PC-9 (cell line): ENCODE measurements at regions not wholly inside any gene's neighbourhood (a gene's known extent, or its start where the extent isn't known, plus 50 kb on each side); places are given as distances from the start of the nearest gene placed in this dataset.

Source experiments
- BruUV-seq: library from RNA; stranded (reverse); fragments of 400-500 nt; replicated peaks from 2 replicates; lab custom pipeline; 2021; lab: Mats Ljungman, UMichigan
- CTCF ChIA-PET: fragments of 300-600 bp; sonication (Branson Sonifier 250); formaldehyde crosslinking; loops from one replicate; lab custom pipeline; 2022; ENCODE audit warnings: antibody characterized with exemption; lab: Charles Lee
- POLR2A ChIA-PET: fragments of 300-600 bp; sonication (Branson Sonifier 250); formaldehyde crosslinking; loops from one replicate; lab custom pipeline; 2022; ENCODE audit warnings: antibody characterized with exemption; ENCODE audit not compliant: unreplicated experiment; lab: Charles Lee
- DNase-seq, 2 experiments: peaks; one replicate each; pipeline versions ENCODE4 v3.0.0 to v3.0.0-alpha.2; 2015 to 2022; ENCODE audit warnings: mixed read lengths in 1 of 2
- H2AFZ ChIP-seq: fragments of 200-600 bp; sonication (generic); 2 replicates; pipeline ENCODE4 v1.8.1; 2017; ENCODE audit warnings: antibody characterized with exemption
- H3F3A ChIP-seq: fragments of 200-600 bp; sonication (generic); 2 replicates; pipeline ENCODE4 v1.8.1; 2017; ENCODE audit warnings: antibody characterized with exemption, mild to moderate bottlenecking, low read depth; ENCODE audit not compliant: insufficient read depth
- H3K27ac ChIP-seq: fragments of 200-600 bp; sonication (generic); 2 replicates; pipeline ENCODE4 v1.6.1; 2016; ENCODE audit warnings: mixed run types
- H3K27me3 ChIP-seq: fragments of 200-600 bp; sonication (generic); 2 replicates; pipeline ENCODE4 v1.6.1; 2016; ENCODE audit warnings: low read depth, mixed run types; ENCODE audit not compliant: insufficient read depth
- H3K36me3 ChIP-seq: fragments of 200-600 bp; sonication (generic); 2 replicates; pipeline ENCODE4 v1.6.1; 2016; ENCODE audit warnings: low read depth, mixed run types
- H3K4me1 ChIP-seq: fragments of 200-600 bp; sonication (generic); replicated peaks from 2 replicates; pipeline ENCODE4 v1.6.1; 2016; ENCODE audit warnings: mixed run types; ENCODE audit not compliant: insufficient read depth
- H3K4me2 ChIP-seq: fragments of 200-600 bp; sonication (generic); 2 replicates; pipeline ENCODE4 v1.6.1; 2017; ENCODE audit warnings: mixed run types
- H3K4me3 ChIP-seq: fragments of 200-600 bp; sonication (generic); 2 replicates; pipeline ENCODE4 v1.6.1; 2016; ENCODE audit warnings: mixed run types
- H3K79me2 ChIP-seq: fragments of 200-600 bp; sonication (generic); 2 replicates; pipeline ENCODE4 v1.6.1; 2017; ENCODE audit warnings: low read depth, mixed run types
- H3K9me2 ChIP-seq: fragments of 200-600 bp; sonication (generic); 2 replicates; pipeline ENCODE4 v1.8.1; 2017; ENCODE audit warnings: mild to moderate bottlenecking; ENCODE audit not compliant: insufficient read depth
- H3K9me3 ChIP-seq: fragments of 200-600 bp; sonication (generic); 2 replicates; pipeline ENCODE4 v1.8.1; 2016; ENCODE audit warnings: low read depth; ENCODE audit not compliant: insufficient read depth
- H4K20me1 ChIP-seq: fragments of 200-600 bp; sonication (generic); 2 replicates; pipeline ENCODE4 v1.8.1; 2017; ENCODE audit not compliant: insufficient read depth
- CTCF ChIP-seq: fragments of 200-600 bp; sonication (generic); conservative IDR thresholded peaks from 2 replicates; pipeline ENCODE4 v1.6.1; 2017; ENCODE audit warnings: mixed run types, antibody characterized with exemption, mild to moderate bottlenecking, moderate library complexity
- EZH2 ChIP-seq: fragments of 200-600 bp; sonication (generic); IDR thresholded peaks from 2 replicates; pipeline ENCODE4 v1.8.0; 2017; ENCODE audit warnings: antibody characterized with exemption, low read depth
- intact Hi-C: fragments of 100-400 bp; cut with micrococcal nuclease; formaldehyde crosslinking; loops from one replicate; pipeline ENCODE4 v1.10.0; 2022; ENCODE audit not compliant: unreplicated experiment

- no peaks in the 10 kb centered on the region for H3K9me2 ChIP-seq
- no peak overlapping the region for H2AFZ ChIP-seq
- H3K4me1 ChIP-seq, result no peaks in the 10 kb centered on the region
- POLR2A ChIA-PET, result no interaction called here
- intact Hi-C loops, result no loop called here
- TF ChIP-seq CTCF (no peak), EZH2 (no peak)
- H3F3A ChIP-seq, result no peaks in the 10 kb centered on the region
- no peaks in the 10 kb centered on the region for H3K36me3 ChIP-seq
- no peaks in the 10 kb centered on the region for H3K9me3 ChIP-seq
- no peak overlapping the region for H3K4me3 ChIP-seq
- no peaks in the 10 kb centered on the region for H3K79me2 ChIP-seq
- BruUV-seq, result no TSS peak
- no peaks in the 10 kb centered on the region for H4K20me1 ChIP-seq
- DNase-seq, result no peak
- no peaks in the 10 kb centered on the region for H3K27me3 ChIP-seq
- H3K4me2 ChIP-seq, result no peak overlapping the region
- H3K27ac ChIP-seq, result no peak overlapping the region
- CTCF ChIA-PET, result no interaction called here
These were observed 262.2 kb upstream of the TTC29 start for GRCh38 chr4:147207911-147208310.

GRCh38 chr4:147217655-147218054 is 263.2 kb upstream of the EDNRA start:
- Histone ChIP-seq H3F3A (no peaks in the 10 kb centered on the region), H3K9me2 (no peaks in the 10 kb centered on the region), H3K4me3 (no peak overlapping the region), H3K36me3 (no peaks in the 10 kb centered on the region), H3K4me2 (no peak overlapping the region), H4K20me1 (no peaks in the 10 kb centered on the region), H3K27me3 (no peaks in the 10 kb centered on the region), H2AFZ (no peak overlapping the region), H3K4me1 (no peaks in the 10 kb centered on the region), H3K79me2 (no peaks in the 10 kb centered on the region), H3K27ac (no peak overlapping the region), H3K9me3 (no peaks in the 10 kb centered on the region)
- ChIA-PET POLR2A (no interaction called here), CTCF (no interaction called here)
- no peak for DNase-seq
- intact Hi-C loops, result no loop called here
- TF ChIP-seq EZH2 (no peak), CTCF (no peak)
- no TSS peak for BruUV-seq

GRCh38 chr4:147219145-147219544 is 261.8 kb upstream of the EDNRA start:
- no peak for DNase-seq
- ChIA-PET CTCF (no interaction called here), POLR2A (no interaction called here)
- Histone ChIP-seq H2AFZ (peak overlapping the region; percentile 48; the same call in 1 of the 2 replicates), H3K4me2 (no peak overlapping the region), H3F3A (no peaks in the 10 kb centered on the region), H3K36me3 (no peaks in the 10 kb centered on the region), H3K9me2 (no peaks in the 10 kb centered on the region), H4K20me1 (no peaks in the 10 kb centered on the region), H3K9me3 (no peaks in the 10 kb centered on the region), H3K4me1 (no peaks in the 10 kb centered on the region), H3K27me3 (no peaks in the 10 kb centered on the region), H3K79me2 (no peaks in the 10 kb centered on the region), H3K4me3 (no peak overlapping the region), H3K27ac (no peak overlapping the region)
- TF ChIP-seq EZH2 (no peak), CTCF (no peak)
- intact Hi-C loops, result no loop called here
- BruUV-seq, result no TSS peak
